Renal cortical epithelial cell (primary cell): ENCODE measurements at regions not wholly inside any gene's neighbourhood (a gene's known extent, or its start where the extent isn't known, plus 50 kb on each side); places are given as distances from the start of the nearest gene placed in this dataset.

Source experiments
- DNase-seq: peaks from one replicate; pipeline ENCODE4 v3.0.0-alpha.2; 2011; ENCODE audit warnings: low read depth

GRCh38 chr11:134476435-134477021, 64.5 kb upstream of the B3GAT1 start:
- peak; percentile 4 for DNase-seq

GRCh38 chr11:134475951-134476350, 63.9 kb upstream of the B3GAT1 start:
- DNase-seq: no peak

- DNase-seq: no peak
Measured at GRCh38 chr11:134474942-134475341, 62.9 kb upstream of the B3GAT1 start.

- no peak for DNase-seq
Measured at GRCh38 chr11:134474070-134474860, 62.2 kb upstream of the B3GAT1 start.

- no peak for DNase-seq
Measured at GRCh38 chr11:134471716-134472455, 59.8 kb upstream of the B3GAT1 start.

GRCh38 chr11:134471087-134471715, 59.2 kb upstream of the B3GAT1 start:
- DNase-seq: no peak

GRCh38 chr11:134470238-134470637, 58.2 kb upstream of the B3GAT1 start:
- no peak for DNase-seq

GRCh38 chr11:134469627-134470026, 57.6 kb upstream of the B3GAT1 start:
- no peak for DNase-seq

- no peak for DNase-seq
Measured at GRCh38 chr11:134468796-134469195, 56.8 kb upstream of the B3GAT1 start.

- no peak for DNase-seq
Measured at GRCh38 chr11:134468081-134468668, 56.1 kb upstream of the B3GAT1 start.

- DNase-seq: peak; percentile 7
Measured at GRCh38 chr11:134466610-134467567, 54.8 kb upstream of the B3GAT1 start.

GRCh38 chr11:134466156-134466555, 54.1 kb upstream of the B3GAT1 start:
- DNase-seq: no peak

GRCh38 chr11:134464981-134465730, 53.1 kb upstream of the B3GAT1 start:
- DNase-seq: peak; percentile 13

- no peak for DNase-seq
Measured at GRCh38 chr11:134464196-134464595, 52.2 kb upstream of the B3GAT1 start.

- no peak for DNase-seq
Measured at GRCh38 chr11:134463716-134464115, 51.7 kb upstream of the B3GAT1 start.
